Smooth muscle cell (in vitro differentiated cells): ENCODE measurements at regions not wholly inside any gene's neighbourhood (a gene's known extent, or its start where the extent isn't known, plus 50 kb on each side); places are given as distances from the start of the nearest gene placed in this dataset.

Source experiments
- DNase-seq: peaks from one replicate; lab custom pipeline; 2025; ENCODE audit not compliant: unreplicated experiment; lab: John Stamatoyannopoulos, UW
- H2AFZ ChIP-seq: fragments of 200-600 bp; sonication (generic); 2 replicates; pipeline ENCODE4 v1.6.0; 2016; ENCODE audit warnings: antibody characterized with exemption, low read depth, mild to moderate bottlenecking
- H3F3A ChIP-seq: fragments of 200-600 bp; sonication (generic); 2 replicates; pipeline ENCODE4 v1.6.0; 2017; ENCODE audit warnings: antibody characterized with exemption, low read depth
- H3K27ac ChIP-seq: fragments of 200-600 bp; sonication (generic); 2 replicates; pipeline ENCODE4 v1.5.1; 2016; ENCODE audit warnings: low read depth, mild to moderate bottlenecking
- H3K27me3 ChIP-seq: fragments of 200-600 bp; sonication (generic); 2 replicates; pipeline ENCODE4 v1.6.1; 2016; ENCODE audit warnings: low read depth, mild to moderate bottlenecking
- H3K36me3 ChIP-seq: fragments of 200-600 bp; sonication (generic); 2 replicates; pipeline ENCODE4 v1.5.1; 2016; ENCODE audit warnings: low read depth
- H3K4me1 ChIP-seq: fragments of 200-600 bp; sonication (generic); 2 replicates; pipeline ENCODE4 v1.5.1; 2016; ENCODE audit warnings: low read depth
- H3K4me2 ChIP-seq: fragments of 200-600 bp; sonication (generic); 2 replicates; pipeline ENCODE4 v1.6.0; 2016; ENCODE audit warnings: mild to moderate bottlenecking
- H3K4me3 ChIP-seq: fragments of 200-600 bp; sonication (generic); 2 replicates; pipeline ENCODE4 v1.5.1; 2016; ENCODE audit warnings: mild to moderate bottlenecking
- H3K79me2 ChIP-seq: fragments of 200-600 bp; sonication (generic); 2 replicates; pipeline ENCODE4 v1.6.0; 2016; ENCODE audit warnings: low read depth, mild to moderate bottlenecking
- H3K9ac ChIP-seq: fragments of 200-600 bp; sonication (generic); 2 replicates; pipeline ENCODE4 v1.6.0; 2016; ENCODE audit warnings: low read depth
- H3K9me3 ChIP-seq: fragments of 200-600 bp; sonication (generic); replicated peaks from 2 replicates; pipeline ENCODE4 v1.5.1; 2016; ENCODE audit warnings: low read depth
- H4K20me1 ChIP-seq: fragments of 200-600 bp; sonication (generic); 2 replicates; pipeline ENCODE4 v1.6.0; 2016; ENCODE audit warnings: low read depth
- CTCF ChIP-seq: fragments of 200-600 bp; sonication (generic); IDR thresholded peaks from 2 replicates; pipeline ENCODE4 v1.5.1; 2017; ENCODE audit warnings: borderline replicate concordance, mild to moderate bottlenecking, antibody characterized with exemption; ENCODE audit not compliant: insufficient read depth, poor library complexity, severe bottlenecking
- WGBS: methylation state at CpG from one replicate; pipeline ENCODE4 v1.1.7; 2016; ENCODE audit warnings: low lambda C conversion rate; 5-methylcytosine and 5-hydroxymethylcytosine counted together

DNA sequence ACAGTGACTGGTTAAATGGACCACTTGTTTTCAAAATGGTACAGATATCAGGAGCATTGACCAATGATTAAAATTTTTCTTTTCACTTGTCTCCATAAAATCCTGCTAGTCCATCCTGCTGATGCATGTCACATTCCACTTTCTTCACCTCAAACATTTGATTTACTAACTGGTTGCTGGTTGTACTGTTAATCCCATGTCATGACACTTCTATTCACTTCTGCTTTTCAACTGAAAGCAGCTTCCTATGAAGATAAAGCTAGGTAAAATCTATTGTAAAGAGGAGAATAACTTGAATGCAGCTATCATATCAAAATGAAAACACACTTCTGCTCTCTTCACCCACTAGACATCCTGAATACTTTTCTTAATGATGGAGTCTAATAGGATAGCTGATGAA is 149.6 kb upstream of the OTX2 start:
- H2AFZ ChIP-seq = no peak overlapping the region
- no peaks in the 10 kb centered on the region for H3F3A ChIP-seq
- H3K4me1 ChIP-seq = peaks cover 4% of the 10 kb centered on the region
- TF ChIP-seq CTCF = no peak
- no peaks in the 10 kb centered on the region for H3K36me3 ChIP-seq
- no peak overlapping the region for H3K4me2 ChIP-seq
- no peak overlapping the region for H3K9ac ChIP-seq
- no peak overlapping the region for H3K4me3 ChIP-seq
- no peaks in the 10 kb centered on the region for H3K27me3 ChIP-seq
- H3K27ac ChIP-seq = no peak overlapping the region
- no peaks in the 10 kb centered on the region for H3K79me2 ChIP-seq
- no peaks in the 10 kb centered on the region for H4K20me1 ChIP-seq
- H3K9me3 ChIP-seq = no peaks in the 10 kb centered on the region
- DNase-seq = no peak

- Histone ChIP-seq H2AFZ (no peak overlapping the region), H3K4me3 (no peak overlapping the region), H3K4me2 (no peak overlapping the region), H3K79me2 (no peaks in the 10 kb centered on the region), H3K27me3 (no peaks in the 10 kb centered on the region), H3K9ac (no peak overlapping the region), H4K20me1 (no peaks in the 10 kb centered on the region), H3K4me1 (no peaks in the 10 kb centered on the region), H3K9me3 (no peaks in the 10 kb centered on the region), H3K36me3 (no peaks in the 10 kb centered on the region), H3K27ac (no peak overlapping the region), H3F3A (no peaks in the 10 kb centered on the region)
- DNase-seq = no peak
- no peak for TF ChIP-seq CTCF
These were observed 148.8 kb upstream of the OTX2 start for GRCh38 chr14:56959121-56959520.

DNA sequence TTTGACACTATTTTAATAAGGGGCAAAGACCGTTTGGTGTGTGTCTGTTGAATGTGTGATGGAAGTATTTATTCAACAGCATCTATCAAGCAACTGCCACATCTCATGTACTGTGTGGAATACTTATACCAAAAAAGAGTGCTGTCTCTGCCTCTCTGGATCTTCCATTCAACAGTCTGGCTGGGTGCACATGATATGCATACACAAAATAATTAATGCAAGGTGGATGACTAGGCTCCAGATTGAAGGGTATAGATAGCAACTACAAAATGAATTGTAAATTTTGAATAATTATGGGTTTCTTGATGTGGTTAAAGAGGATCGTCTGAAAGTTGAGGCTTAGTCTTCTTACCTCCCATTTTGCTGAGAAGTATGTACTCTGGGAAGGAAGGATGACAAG is 145.9 kb upstream of the OTX2 start:
- Histone ChIP-seq H3K36me3 (no peaks in the 10 kb centered on the region), H3K4me1 (peaks cover 18% of the 10 kb centered on the region), H3K9ac (no peak overlapping the region), H2AFZ (no peak overlapping the region), H3K4me2 (no peak overlapping the region), H4K20me1 (no peaks in the 10 kb centered on the region), H3K9me3 (no peaks in the 10 kb centered on the region), H3K4me3 (no peak overlapping the region), H3K79me2 (no peaks in the 10 kb centered on the region), H3K27ac (no peak overlapping the region), H3K27me3 (no peaks in the 10 kb centered on the region), H3F3A (no peaks in the 10 kb centered on the region)
- WGBS = 70% methylated on average over 2 of the region's 2 CpGs
- DNase-seq = no peak
- TF ChIP-seq CTCF = no peak

- Histone ChIP-seq H3K9me3 (no peaks in the 10 kb centered on the region), H3K4me3 (no peak overlapping the region), H3K27ac (no peak overlapping the region), H4K20me1 (no peaks in the 10 kb centered on the region), H3K4me2 (no peak overlapping the region), H3F3A (no peaks in the 10 kb centered on the region), H3K4me1 (peaks cover 18% of the 10 kb centered on the region), H3K79me2 (no peaks in the 10 kb centered on the region), H3K36me3 (no peaks in the 10 kb centered on the region), H2AFZ (no peak overlapping the region), H3K27me3 (no peaks in the 10 kb centered on the region), H3K9ac (no peak overlapping the region)
- no peak for DNase-seq
- WGBS = 92% methylated on average over 3 of the region's 3 CpGs
- TF ChIP-seq CTCF = no peak
These were observed 145.5 kb upstream of the OTX2 start for GRCh38 chr14:56955745-56956144.
